ENCODE measurements at regions not wholly inside any gene's neighbourhood (a gene's known extent, or its start where the extent isn't known, plus 50 kb on each side); places are given as distances from the start of the nearest gene placed in this dataset.

- TF ChIP-seq TRIM24 (CRISPR knock-in tag; IDR thresholded peaks at IDR 0.05) (no peak), EZH2 (conservative IDR thresholded peaks at IDR 0.05; ENCODE audit: low read depth, low read length) (no peak), ZKSCAN1 (IDR thresholded peaks at IDR 0.05; ENCODE audit: low read length) (no peak), CTCF (CRISPR knock-in tag; IDR thresholded peaks at IDR 0.05) (no peak), NR2F6 (IDR thresholded peaks at IDR 0.05) (no peak), NR2F6 (CRISPR knock-in tag; IDR thresholded peaks at IDR 0.05) (no peak), NFIB (CRISPR knock-in tag; IDR thresholded peaks at IDR 0.05; ENCODE audit: borderline replicate concordance) (no peak), ARNT (IDR thresholded peaks at IDR 0.05) (no peak), HINFP (CRISPR knock-in tag; IDR thresholded peaks at IDR 0.05; ENCODE audit: low read depth) (no peak), ZNF549 (CRISPR knock-in tag; IDR thresholded peaks at IDR 0.05) (no peak), FOXM1 (CRISPR knock-in tag; IDR thresholded peaks at IDR 0.05) (no peak), EP300 (IDR thresholded peaks at IDR 0.05; ENCODE audit: low read depth in 2 of 2, low read length in 2 of 2) (no peak), EP300 (CRISPR knock-in tag; IDR thresholded peaks at IDR 0.05; ENCODE audit: borderline replicate concordance) (no peak), MAX (IDR thresholded peaks at IDR 0.05) (no peak), ETS1 (CRISPR knock-in tag; IDR thresholded peaks at IDR 0.05) (no peak), ZNF609 (CRISPR knock-in tag; IDR thresholded peaks at IDR 0.05; ENCODE audit: borderline replicate concordance) (no peak)
These were observed 82.9 kb downstream of the ELOVL4 start for GRCh38 chr6:79864421-79864820.

Data from HepG2 (cell line).